CD4-positive, alpha-beta memory T cell (primary cell): ENCODE measurements at regions not wholly inside any gene's neighbourhood (a gene's known extent, or its start where the extent isn't known, plus 50 kb on each side); places are given as distances from the start of the nearest gene placed in this dataset.

Experiments
- CTCF ChIA-PET: fragments of 350-600 bp; sonication (Branson Sonifier 250); formaldehyde crosslinking; loops from one replicate; lab custom pipeline; 2021; ENCODE audit warnings: inconsistent platforms; ENCODE audit not compliant: partially characterized antibody; lab: Charles Lee
- POLR2A ChIA-PET: fragments of 350-600 bp; sonication (Branson Sonifier 250); formaldehyde crosslinking; loops from one replicate; lab custom pipeline; 2021; ENCODE audit not compliant: partially characterized antibody; lab: Charles Lee
- DNase-seq, 5 donors: peaks; one replicate each; pipeline versions ENCODE4 v3.0.0 to v3.0.0-alpha.2; 2020 to 2022; ENCODE audit warnings: mixed read lengths in 1 of 5
- H3K27ac ChIP-seq: one replicate; pipeline ENCODE4 v1.7.0; 2013; ENCODE audit warnings: low read depth, low read length
- H3K27me3 ChIP-seq: 2 replicates; pipeline ENCODE4 v1.7.0; 2013; ENCODE audit warnings: mild to moderate bottlenecking, low read length, moderate library complexity; ENCODE audit not compliant: insufficient read depth
- H3K36me3 ChIP-seq: 2 replicates; pipeline ENCODE4 v1.7.0; 2013; ENCODE audit warnings: mild to moderate bottlenecking, low read length, moderate library complexity; ENCODE audit not compliant: insufficient read depth
- H3K4me1 ChIP-seq: 2 replicates; pipeline ENCODE4 v1.7.0; 2013; ENCODE audit warnings: mild to moderate bottlenecking, low read length, moderate library complexity; ENCODE audit not compliant: insufficient read depth
- H3K4me3 ChIP-seq, 2 donors: one replicate each; pipeline ENCODE4 v1.7.0; 2013; ENCODE audit warnings: low read length in 2 of 2, mild to moderate bottlenecking in 1 of 2
- H3K9me3 ChIP-seq, 2 donors: one replicate each; pipeline ENCODE4 v1.7.0; 2013; ENCODE audit warnings: low read length in 2 of 2, control low read depth in 1 of 2; ENCODE audit not compliant: control insufficient read depth in 1 of 2
- H3K27ac Mint-ChIP-seq, 7 donors: one replicate each; pipeline ENCODE4 v1.8.0; 2020 to 2021; ENCODE audit warnings: mixed read lengths in 7 of 7, mild to moderate bottlenecking in 6 of 7, inconsistent platforms in 3 of 7, moderate library complexity in 3 of 7
- H3K27me3 Mint-ChIP-seq, 2 donors: one replicate each; pipeline ENCODE4 v1.8.0; 2020 to 2021; ENCODE audit warnings: mixed read lengths in 2 of 2
- H3K36me3 Mint-ChIP-seq, 2 donors: one replicate each; pipeline ENCODE4 v1.8.0; 2020 to 2021; ENCODE audit warnings: mixed read lengths in 2 of 2, inconsistent platforms in 1 of 2, mild to moderate bottlenecking in 1 of 2
- H3K4me1 Mint-ChIP-seq, 4 donors: one replicate each; pipeline ENCODE4 v1.8.0; 2020 to 2021; ENCODE audit warnings: mixed read lengths in 4 of 4, mild to moderate bottlenecking in 1 of 4
- H3K4me3 Mint-ChIP-seq, 8 donors: one replicate each; pipeline ENCODE4 v1.8.0; 2020 to 2021; ENCODE audit warnings: mixed read lengths in 8 of 8, mild to moderate bottlenecking in 7 of 8, moderate library complexity in 6 of 8, inconsistent platforms in 3 of 8
- H3K9me3 Mint-ChIP-seq, 8 donors: one replicate each; pipeline ENCODE4 v1.8.0; 2020 to 2021; ENCODE audit warnings: mixed read lengths in 8 of 8, mild to moderate bottlenecking in 5 of 8, inconsistent platforms in 3 of 8, moderate library complexity in 1 of 8
- intact Hi-C: fragments of 100-400 bp; cut with micrococcal nuclease; formaldehyde crosslinking; loops from one replicate; pipeline ENCODE4 v1.15.1; 2023

- no peak overlapping the region for H3K27ac Mint-ChIP-seq
- Histone ChIP-seq H3K9me3 (no peaks in the 10 kb centered on the region), H3K4me1 (no peaks in the 10 kb centered on the region), H3K36me3 (no peaks in the 10 kb centered on the region), H3K27ac (no peak overlapping the region), H3K27me3 (no peaks in the 10 kb centered on the region), H3K4me3 (no peak overlapping the region)
- CTCF ChIA-PET = no interaction called here
- peaks cover 1 to 3% of the 10 kb centered on the region in 2 donors for H3K27me3 Mint-ChIP-seq
- POLR2A ChIA-PET = no interaction called here
- no peaks in the 10 kb centered on the region for H3K36me3 Mint-ChIP-seq
- no peak for DNase-seq
- H3K4me1 Mint-ChIP-seq = no peaks in the 10 kb centered on the region
- intact Hi-C loops = no loop called here
- peaks cover 0 to 4% (median 0%) of the 10 kb centered on the region in 8 donors for H3K9me3 Mint-ChIP-seq
- no peak overlapping the region for H3K4me3 Mint-ChIP-seq
Observed at GRCh38 chr4:189787216-189788031, 153.2 kb upstream of the FRG1 start.

- intact Hi-C loops = no loop called here
- Mint-ChIP-seq H3K9me3 (peaks cover 0 to 4% (median 0%) of the 10 kb centered on the region in 8 donors), H3K27ac (no peak overlapping the region), H3K27me3 (peaks cover 1 to 5% of the 10 kb centered on the region in 2 donors), H3K4me1 (peaks cover 0 to 6% (median 5%) of the 10 kb centered on the region in 4 donors), H3K36me3 (no peaks in the 10 kb centered on the region), H3K4me3 (peak overlapping the region in 4 of 8 donors; percentile 30 to 45 (median 40))
- Histone ChIP-seq H3K36me3 (no peaks in the 10 kb centered on the region), H3K4me1 (no peaks in the 10 kb centered on the region), H3K4me3 (no peak overlapping the region), H3K27ac (no peak overlapping the region), H3K9me3 (no peaks in the 10 kb centered on the region), H3K27me3 (no peaks in the 10 kb centered on the region)
- ChIA-PET POLR2A (no interaction called here), CTCF (interaction anchor here (0.9 to 1.5 kb wide), 4 partner anchors 8 to 13 kb away, joined by 3 to 5 read pairs (median 4); no protein-coding TSS in a partner anchor)
- peak in 4 of 5 donors; percentile 12 to 35 (median 31) for DNase-seq
Observed at GRCh38 chr4:189792924-189793618, 147.6 kb upstream of the FRG1 start.

GRCh38 chr4:189800545-189801088 is 140.1 kb upstream of the FRG1 start:
- Histone ChIP-seq H3K9me3 (no peaks in the 10 kb centered on the region), H3K27ac (no peak overlapping the region), H3K36me3 (no peaks in the 10 kb centered on the region), H3K4me1 (no peaks in the 10 kb centered on the region), H3K27me3 (no peaks in the 10 kb centered on the region), H3K4me3 (no peak overlapping the region)
- no peaks in the 10 kb centered on the region for H3K36me3 Mint-ChIP-seq
- CTCF ChIA-PET = no interaction called here
- no peaks in the 10 kb centered on the region for H3K27me3 Mint-ChIP-seq
- intact Hi-C loops = no loop called here
- H3K9me3 Mint-ChIP-seq = peaks cover 0 to 7% (median 2%) of the 10 kb centered on the region in 8 donors
- DNase-seq = no peak
- POLR2A ChIA-PET = no interaction called here
- H3K4me1 Mint-ChIP-seq = no peaks in the 10 kb centered on the region
- H3K4me3 Mint-ChIP-seq = no peak overlapping the region
- H3K27ac Mint-ChIP-seq = no peak overlapping the region

GRCh38 chr4:189802884-189803283 is 137.8 kb upstream of the FRG1 start:
- no peak overlapping the region for H3K27ac Mint-ChIP-seq
- no peak for DNase-seq
- no peaks in the 10 kb centered on the region for H3K27me3 Mint-ChIP-seq
- Histone ChIP-seq H3K9me3 (no peaks in the 10 kb centered on the region), H3K27ac (no peak overlapping the region), H3K4me3 (no peak overlapping the region), H3K27me3 (no peaks in the 10 kb centered on the region), H3K4me1 (no peaks in the 10 kb centered on the region), H3K36me3 (no peaks in the 10 kb centered on the region)
- CTCF ChIA-PET = no interaction called here
- intact Hi-C loops = no loop called here
- H3K4me1 Mint-ChIP-seq = no peaks in the 10 kb centered on the region
- H3K36me3 Mint-ChIP-seq = no peaks in the 10 kb centered on the region
- POLR2A ChIA-PET = no interaction called here
- H3K4me3 Mint-ChIP-seq = no peak overlapping the region
- peaks cover 0 to 13% (median 7%) of the 10 kb centered on the region in 8 donors for H3K9me3 Mint-ChIP-seq

GRCh38 chr4:189804894-189805293 is 135.8 kb upstream of the FRG1 start:
- no peaks in the 10 kb centered on the region for H3K4me1 Mint-ChIP-seq
- CTCF ChIA-PET = interaction anchor here (0.6 kb wide), 1 partner anchor 12 kb away, joined by 3 read pairs; no protein-coding TSS in a partner anchor
- no peak for DNase-seq

GRCh38 chr4:189806506-189806905 is 134.2 kb upstream of the FRG1 start:
- ChIA-PET CTCF (no interaction called here), POLR2A (no interaction called here)
- Histone ChIP-seq H3K36me3 (no peaks in the 10 kb centered on the region), H3K27me3 (no peaks in the 10 kb centered on the region), H3K9me3 (no peaks in the 10 kb centered on the region), H3K4me3 (no peak overlapping the region), H3K27ac (no peak overlapping the region), H3K4me1 (no peaks in the 10 kb centered on the region)
- Mint-ChIP-seq H3K36me3 (no peaks in the 10 kb centered on the region), H3K27me3 (peaks cover 0 to 1% of the 10 kb centered on the region in 2 donors), H3K9me3 (peaks cover 3 to 27% (median 14%) of the 10 kb centered on the region in 8 donors), H3K4me3 (no peak overlapping the region), H3K27ac (no peak overlapping the region), H3K4me1 (no peaks in the 10 kb centered on the region)
- intact Hi-C loops = no loop called here
- DNase-seq = no peak

More at GRCh38 chr4:189804894-189805293, 135.8 kb upstream of the FRG1 start:
- Histone ChIP-seq H3K27ac (no peak overlapping the region), H3K9me3 (no peaks in the 10 kb centered on the region), H3K36me3 (no peaks in the 10 kb centered on the region), H3K4me3 (no peak overlapping the region), H3K27me3 (no peaks in the 10 kb centered on the region), H3K4me1 (no peaks in the 10 kb centered on the region)
- H3K36me3 Mint-ChIP-seq = no peaks in the 10 kb centered on the region
- POLR2A ChIA-PET = no interaction called here
- peak overlapping the region in 1 of 8 donors; percentile 26 for H3K4me3 Mint-ChIP-seq
- intact Hi-C loops = no loop called here
- no peaks in the 10 kb centered on the region for H3K27me3 Mint-ChIP-seq
- H3K27ac Mint-ChIP-seq = no peak overlapping the region
- peaks cover 0 to 19% (median 8%) of the 10 kb centered on the region in 8 donors for H3K9me3 Mint-ChIP-seq

- intact Hi-C loops = no loop called here
- H3K27ac Mint-ChIP-seq = no peak overlapping the region
- DNase-seq = no peak
- H3K4me1 Mint-ChIP-seq = no peaks in the 10 kb centered on the region
- no peak overlapping the region for H3K27ac ChIP-seq
- H3K4me3 Mint-ChIP-seq = no peak overlapping the region
- ChIA-PET CTCF (no interaction called here), POLR2A (no interaction called here)
- H3K9me3 ChIP-seq = no peaks in the 10 kb centered on the region
- H3K36me3 Mint-ChIP-seq = no peaks in the 10 kb centered on the region
- H3K4me3 ChIP-seq = no peak overlapping the region
- no peaks in the 10 kb centered on the region for H3K4me1 ChIP-seq
- peaks cover 1 to 2% of the 10 kb centered on the region in 2 donors for H3K27me3 Mint-ChIP-seq
- H3K9me3 Mint-ChIP-seq = peaks cover 3 to 30% (median 15%) of the 10 kb centered on the region in 8 donors
- no peaks in the 10 kb centered on the region for H3K27me3 ChIP-seq
- no peaks in the 10 kb centered on the region for H3K36me3 ChIP-seq
Observed at GRCh38 chr4:189807031-189807430, 133.6 kb upstream of the FRG1 start.
